HG02763 (cell line): ENCODE measurements at regions not wholly inside any gene's neighbourhood (a gene's known extent, or its start where the extent isn't known, plus 50 kb on each side); places are given as distances from the start of the nearest gene placed in this dataset.
"Not testable (repeated sequence)": the region's sequence is repeated elsewhere in the genome, so short reads cannot be mapped to it uniquely, and the experiment has no call there.

Experiments
- ATAC-seq: cut with Tn5 transposase; IDR thresholded peaks from one replicate; pipeline ENCODE4 v1.9.1; 2021; ENCODE audit warnings: mild to moderate bottlenecking, moderate library complexity; ENCODE audit not compliant: unreplicated experiment

DNA sequence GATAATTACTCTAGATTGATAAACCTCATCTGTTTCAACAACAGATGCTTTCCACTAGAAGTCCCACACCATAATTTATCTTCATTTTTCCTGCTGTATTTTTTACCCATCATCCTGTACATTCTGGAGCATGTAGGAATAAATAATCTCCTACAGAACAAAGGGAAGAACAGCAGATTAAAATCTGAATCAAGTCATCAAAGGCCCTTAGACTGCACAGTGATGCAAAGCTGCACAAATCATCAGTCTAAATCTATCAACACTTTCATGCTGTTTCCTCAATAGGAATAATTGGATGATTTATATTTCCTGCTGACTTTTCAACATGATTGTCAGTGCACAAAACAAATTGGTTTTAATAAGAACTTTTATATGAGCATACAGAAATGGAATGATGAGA, 1143.9 kb downstream of the STIM2 start:
- no peak for ATAC-seq

GRCh38 chr4:28006021-28006420, 1145.4 kb downstream of the STIM2 start:
- no peak for ATAC-seq

GRCh38 chr4:28007693-28008092, 1147.1 kb downstream of the STIM2 start:
- ATAC-seq = no peak

DNA sequence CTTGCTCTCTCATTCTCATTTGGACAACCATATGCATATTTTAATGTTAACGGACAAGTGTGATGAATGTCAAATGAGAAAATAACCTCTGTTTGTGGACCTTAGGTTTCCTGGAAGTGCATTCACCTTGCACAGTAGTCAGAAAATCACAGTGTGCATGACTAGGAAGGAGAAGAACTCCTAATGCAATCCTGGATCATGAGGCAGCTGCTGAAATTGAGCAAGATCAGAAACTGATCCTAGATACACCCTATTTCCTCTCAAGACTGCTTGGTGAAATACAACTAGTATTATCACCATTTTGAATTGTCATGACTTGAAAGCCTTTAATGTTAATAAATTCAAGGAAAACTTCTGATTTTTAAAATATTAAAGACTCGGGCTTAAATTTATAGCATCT, 1148.9 kb downstream of the STIM2 start:
- no peak for ATAC-seq

- ATAC-seq = no peak
Observed at GRCh38 chr4:28010577-28011240, 1150.1 kb downstream of the STIM2 start.

DNA sequence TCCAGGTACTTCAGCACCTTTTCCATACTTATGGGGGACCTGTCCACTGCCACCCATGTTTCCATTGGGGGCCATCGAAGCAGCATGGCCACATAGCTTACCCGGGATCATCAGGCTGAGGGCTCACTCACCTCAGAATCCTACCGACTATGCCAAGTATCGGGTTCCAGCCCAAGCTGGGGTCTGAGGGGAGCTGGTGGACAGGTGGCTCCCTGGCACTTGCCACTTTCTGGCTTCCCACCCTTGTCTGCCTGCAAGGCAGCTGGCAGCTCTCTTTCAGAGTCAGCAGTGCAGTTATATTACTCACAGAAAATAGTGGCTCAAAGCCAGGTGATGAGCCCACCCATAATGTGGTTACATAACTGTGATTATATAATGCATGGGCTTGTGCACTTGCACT, 1153.8 kb downstream of the STIM2 start:
- no peak for ATAC-seq

DNA sequence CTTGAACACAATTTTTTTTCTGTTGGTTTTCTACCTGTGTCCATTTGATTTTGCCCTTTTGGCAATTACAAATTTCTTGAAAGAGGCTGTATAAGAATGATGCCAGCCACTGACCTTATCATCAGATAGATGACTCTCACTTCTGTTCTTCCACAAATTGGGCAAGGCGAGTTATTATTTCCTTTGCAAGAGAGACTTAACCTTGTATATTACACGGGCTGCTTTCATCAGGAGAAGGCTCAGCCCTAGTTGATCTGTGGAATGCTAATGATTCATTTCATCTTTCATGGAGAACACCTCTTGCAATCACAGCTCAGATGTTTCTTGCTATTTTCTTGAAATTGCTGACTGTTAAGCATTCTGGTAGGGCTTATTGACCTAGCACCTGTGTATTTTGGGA, 1155.4 kb downstream of the STIM2 start:
- ATAC-seq = no peak

- ATAC-seq = not testable (repeated sequence)
Observed at GRCh38 chr4:28038253-28038652, 1177.6 kb downstream of the STIM2 start.

- ATAC-seq = no peak
Observed at GRCh38 chr4:28062562-28062961, 1201.9 kb downstream of the STIM2 start.

GRCh38 chr4:28073860-28074555, 1213.4 kb downstream of the STIM2 start:
- no peak for ATAC-seq

- no peak for ATAC-seq
Observed at GRCh38 chr4:28075401-28075956, 1214.8 kb downstream of the STIM2 start.

- not testable (repeated sequence) for ATAC-seq
Observed at GRCh38 chr4:28077203-28077602, 1216.6 kb downstream of the STIM2 start.

GRCh38 chr4:28082686-28083390, 1222.2 kb downstream of the STIM2 start:
- ATAC-seq = no peak

DNA sequence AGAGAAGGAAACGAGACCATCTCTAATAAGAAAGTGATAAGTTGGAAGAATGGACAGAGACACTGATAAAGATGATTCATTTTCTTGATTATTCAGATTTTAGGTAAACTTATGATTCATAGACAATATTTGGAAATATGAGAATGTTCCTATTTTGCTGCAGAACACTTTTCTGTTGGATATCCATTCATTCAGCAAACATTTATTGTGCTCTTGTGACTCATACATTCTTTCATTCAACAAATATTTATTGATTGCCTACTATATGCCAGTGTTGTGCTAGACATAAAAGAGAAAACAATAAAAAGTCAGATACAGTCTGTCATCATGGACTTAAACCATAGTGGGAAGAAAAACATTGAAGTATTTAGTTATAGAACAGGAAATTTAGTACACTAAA, 1232.0 kb downstream of the STIM2 start:
- no peak for ATAC-seq

- no peak for ATAC-seq
Observed at GRCh38 chr4:28093071-28093470, 1232.4 kb downstream of the STIM2 start.

DNA sequence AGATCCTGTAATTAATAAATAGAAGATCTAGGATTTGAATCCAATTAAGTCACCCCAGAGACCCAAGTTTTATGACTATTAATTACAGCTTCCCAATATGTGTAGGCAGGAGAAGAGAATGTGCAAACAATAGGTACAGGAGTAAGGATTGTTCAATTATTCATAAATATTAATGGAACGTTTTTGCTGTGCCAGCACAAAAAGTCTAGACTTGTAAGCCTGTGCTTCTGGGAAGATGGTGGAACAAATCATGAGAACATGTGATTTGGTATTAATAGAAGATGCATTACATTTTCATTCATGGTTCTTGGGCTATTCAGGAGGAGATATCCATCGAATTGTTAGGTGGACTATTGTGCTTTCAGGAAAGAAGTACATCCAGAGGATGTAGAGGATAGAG, 1240.9 kb downstream of the STIM2 start:
- no peak for ATAC-seq

DNA sequence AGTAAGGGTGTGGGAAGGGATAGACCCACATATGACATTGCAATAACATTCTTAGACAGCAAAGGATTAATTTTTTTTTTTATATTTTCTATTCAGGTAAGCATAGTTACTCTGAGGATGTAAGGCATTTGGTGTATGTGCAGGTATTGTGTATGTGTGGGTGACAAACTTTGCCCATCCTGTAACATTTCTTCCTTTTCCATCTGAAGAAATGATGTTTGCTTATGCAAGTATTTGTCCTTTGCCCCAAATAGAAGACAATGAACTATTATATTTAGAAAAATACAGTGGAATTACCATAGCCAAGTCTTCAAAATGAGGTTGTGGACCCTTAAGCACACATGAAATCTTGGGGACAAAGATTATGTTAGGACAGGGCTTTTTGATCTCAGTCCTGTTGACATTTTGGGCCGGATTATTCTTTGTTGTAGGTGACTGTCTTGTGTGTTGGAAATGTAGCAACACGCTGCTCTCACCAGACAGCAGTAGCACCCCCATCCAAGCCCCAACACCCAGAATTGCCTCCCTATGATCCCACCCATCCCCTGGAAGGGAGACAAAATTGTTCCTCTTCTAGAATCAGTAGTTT, 1244.7 kb downstream of the STIM2 start:
- no peak for ATAC-seq

DNA sequence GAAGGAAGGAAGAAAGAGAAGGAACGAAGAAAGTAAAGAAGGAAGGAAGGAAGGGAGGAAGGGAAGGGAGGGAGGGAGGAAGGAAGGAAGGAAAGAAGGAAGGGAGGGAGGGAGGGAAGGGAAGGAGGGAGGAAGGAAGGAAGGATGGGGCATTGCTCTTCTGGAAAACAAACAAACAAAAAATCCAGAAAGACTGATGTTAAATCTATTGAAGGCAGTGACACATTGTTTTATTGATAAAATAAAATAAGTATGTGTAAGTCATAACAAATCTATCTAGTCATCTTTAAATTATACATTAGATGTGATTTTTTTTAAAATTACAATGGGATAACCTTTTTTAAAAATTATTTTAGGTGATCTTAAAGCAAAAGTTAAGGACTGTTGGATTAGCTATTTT, 1245.5 kb downstream of the STIM2 start:
- no peak for ATAC-seq

DNA sequence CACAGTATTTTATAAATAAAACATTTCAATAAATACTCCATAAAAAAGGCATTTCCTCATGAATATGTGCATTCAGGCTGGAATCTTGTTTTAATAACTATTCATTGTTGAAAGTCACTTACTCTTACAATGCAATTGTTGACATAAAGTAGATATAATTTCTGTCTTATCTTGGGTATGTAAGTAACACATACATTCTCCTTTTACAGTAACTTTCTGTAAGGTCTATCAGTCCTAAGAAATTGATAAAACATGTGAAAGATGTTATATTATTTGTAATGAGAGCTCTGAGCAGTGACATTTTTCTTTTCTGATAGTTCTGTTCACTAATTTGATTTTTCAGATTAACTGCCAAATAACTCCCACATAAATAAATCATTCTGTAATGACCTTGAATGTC, 1249.2 kb downstream of the STIM2 start:
- ATAC-seq = no peak

DNA sequence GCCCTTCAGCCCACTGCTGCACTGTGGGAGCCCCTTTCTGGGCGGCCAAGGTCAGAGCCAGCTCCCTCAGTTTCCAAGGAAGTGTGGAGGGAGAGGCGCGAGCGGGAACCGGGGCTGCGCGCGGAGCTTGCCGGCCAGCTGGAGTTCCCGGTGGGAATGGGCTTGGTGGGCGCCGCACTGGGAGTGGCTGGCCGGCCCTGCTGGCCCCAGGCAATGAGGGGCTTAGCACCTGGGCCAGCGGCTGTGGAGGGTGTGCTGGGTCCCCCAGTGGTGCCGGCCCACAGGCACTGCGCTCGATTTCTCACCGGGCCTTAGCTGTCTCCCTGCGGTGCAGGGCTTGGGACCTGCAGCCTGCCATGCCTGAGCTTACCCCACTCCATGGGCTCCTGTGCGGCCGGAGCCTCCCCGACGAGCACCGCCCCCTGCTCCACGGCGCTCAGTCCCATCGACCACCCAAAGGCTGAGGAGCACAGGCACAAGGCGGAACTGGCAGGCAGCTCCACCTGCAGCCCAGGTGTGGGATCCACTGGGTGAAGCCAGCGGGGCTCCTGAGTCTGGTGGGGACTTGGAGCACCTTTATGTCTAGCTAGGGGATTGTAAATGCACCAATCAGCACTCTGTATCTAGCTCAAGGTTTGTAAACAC, 1252.2 kb downstream of the STIM2 start:
- ATAC-seq = not testable (repeated sequence)

DNA sequence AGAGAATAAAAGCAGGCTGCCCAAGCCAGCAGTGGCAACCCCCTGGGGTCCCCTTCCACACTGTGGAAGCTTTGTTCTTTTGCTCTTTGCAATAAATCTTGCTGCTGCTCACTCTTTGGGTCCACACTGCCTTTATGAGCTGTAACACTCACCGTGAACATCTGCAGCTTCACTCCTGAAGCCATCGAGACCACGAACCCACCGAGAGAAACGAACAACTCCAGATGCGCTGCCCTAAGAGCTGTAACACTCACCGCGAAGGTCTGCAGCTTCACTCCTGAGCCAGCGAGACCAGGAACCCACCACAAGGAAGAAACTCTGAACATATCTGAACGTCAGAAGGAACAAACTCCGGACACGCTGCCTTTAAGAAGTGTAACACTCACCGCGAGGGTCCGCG, 1252.9 kb downstream of the STIM2 start:
- ATAC-seq = not testable (repeated sequence)
